K562 (cell line): ENCODE measurements at regions not wholly inside any gene's neighbourhood (a gene's known extent, or its start where the extent isn't known, plus 50 kb on each side); places are given as distances from the start of the nearest gene placed in this dataset.
A peak's percentile ranks its signal among the peaks of the same experiment; 100 is the strongest.

Source experiments
- ARID1B ChIP-seq: fragments of 450-650 bp; IDR thresholded peaks from 2 replicates; pipeline ENCODE4 v1.6.1; 2016; ENCODE audit warnings: antibody characterized with exemption, mild to moderate bottlenecking, inconsistent platforms
- BRD9 ChIP-seq: fragments of 450-650 bp; IDR thresholded peaks from 2 replicates; pipeline ENCODE4 v1.6.1; 2018; ENCODE audit warnings: low read depth; ENCODE audit not compliant: partially characterized antibody
- CBX3 ChIP-seq, 2 experiments: IDR thresholded peaks; 1 replicate in 1 of 2; 2 replicates in 1 of 2; pipeline ENCODE4 v1.6.1; 2012; ENCODE audit warnings: inconsistent platforms in 2 of 2, low read length in 2 of 2, borderline replicate concordance in 1 of 2, control low read depth in 1 of 2
- CSDE1 ChIP-seq, 2 experiments: fragments of 450-650 bp; IDR thresholded peaks; 2 replicates each; pipeline ENCODE4 v1.6.1; 2016; ENCODE audit warnings: mild to moderate bottlenecking in 1 of 2
- E2F6 ChIP-seq, 2 experiments: IDR thresholded peaks; 2 replicates each; pipeline ENCODE4 v1.6.1; 2011; ENCODE audit warnings: borderline replicate concordance in 1 of 2, control low read depth in 1 of 2, low read depth in 1 of 2, low read length in 1 of 2, mild to moderate bottlenecking in 1 of 2, mixed read lengths in 1 of 2, moderate library complexity in 1 of 2; ENCODE audit not compliant: insufficient read depth in 1 of 2, insufficient read length in 1 of 2, poor library complexity in 1 of 2, severe bottlenecking in 1 of 2; ENCODE audit errors: extremely low read depth in 1 of 2
- EGR1 ChIP-seq: fragments of 450-650 bp; conservative IDR thresholded peaks from 2 replicates; pipeline ENCODE4 v1.6.1; 2017; ENCODE audit warnings: mild to moderate bottlenecking
- FOXA3 ChIP-seq, 2 experiments: fragments of 450-650 bp in 1 of 2; sonication (generic) in 1 of 2; formaldehyde crosslinking; IDR thresholded peaks in 1 of 2; conservative IDR thresholded peaks in 1 of 2; 2 replicates each; pipeline versions ENCODE4 v1.4.0 to v1.8.0; 2020 to 2022; ENCODE audit warnings: mild to moderate bottlenecking in 2 of 2, missing genetic modification reagents in 1 of 2
- FOXP1 ChIP-seq: sonication (generic); formaldehyde crosslinking; IDR thresholded peaks from 2 replicates; pipeline ENCODE4 v1.8.0; 2022; ENCODE audit warnings: mild to moderate bottlenecking, missing genetic modification reagents
- HDAC1 ChIP-seq, 2 experiments: fragments of 450-650 bp; IDR thresholded peaks; 2 replicates each; pipeline ENCODE4 v1.6.1; 2016 to 2017; ENCODE audit warnings: inconsistent platforms in 1 of 2, mild to moderate bottlenecking in 1 of 2, moderate library complexity in 1 of 2
- HDAC2 ChIP-seq: fragments of 450-650 bp; IDR thresholded peaks from 2 replicates; pipeline ENCODE4 v1.6.1; 2016; ENCODE audit warnings: mild to moderate bottlenecking
- ILF3 ChIP-seq: fragments of 450-650 bp; IDR thresholded peaks from 2 replicates; pipeline ENCODE4 v1.6.1; 2018; ENCODE audit warnings: antibody characterized with exemption, mild to moderate bottlenecking, moderate library complexity, borderline replicate concordance
- MCM3 ChIP-seq: fragments of 450-650 bp; IDR thresholded peaks from 2 replicates; pipeline ENCODE4 v1.6.1; 2016
- MYC ChIP-seq, 2 experiments: fragments of 250-450 bp in 1 of 2; sonication (Bioruptor Pico) in 1 of 2; IDR thresholded peaks; 2 replicates each; pipeline versions ENCODE4 v1.5.1 to v1.6.1; 2012 to 2021; ENCODE audit warnings: low read depth in 2 of 2, borderline replicate concordance in 1 of 2, improper control_type of control experiment in 1 of 2, low read length in 1 of 2, mild to moderate bottlenecking in 1 of 2, moderate library complexity in 1 of 2
- RCOR1 ChIP-seq, 2 experiments: IDR thresholded peaks; 2 replicates each; pipeline ENCODE4 v1.6.1; 2012; ENCODE audit warnings: low read depth in 2 of 2, low read length in 2 of 2, borderline replicate concordance in 1 of 2, improper control_type of control experiment in 1 of 2
- SMARCA4 ChIP-seq: fragments of 450-650 bp; IDR thresholded peaks from 2 replicates; pipeline ENCODE4 v1.6.1; 2016
- SMARCA5 ChIP-seq: fragments of 450-650 bp; IDR thresholded peaks from 2 replicates; pipeline ENCODE4 v1.6.1; 2016
- TARDBP ChIP-seq: fragments of 450-650 bp; IDR thresholded peaks from 2 replicates; pipeline ENCODE4 v1.6.1; 2016
- TBP ChIP-seq: optimal IDR thresholded peaks from 2 replicates; pipeline ENCODE3; 2011; ENCODE audit warnings: low read depth, low read length, improper control_type of control experiment
- ZBTB7A ChIP-seq: IDR thresholded peaks from 2 replicates; pipeline ENCODE4 v1.6.1; 2011; ENCODE audit warnings: low read depth, mild to moderate bottlenecking, low read length, moderate library complexity, borderline replicate concordance; ENCODE audit not compliant: control insufficient read depth
- ZNF263 ChIP-seq: sonication (generic); formaldehyde crosslinking; IDR thresholded peaks from 2 replicates; pipeline ENCODE4 v1.8.0; 2022; ENCODE audit warnings: mild to moderate bottlenecking, missing genetic modification reagents, borderline replicate concordance
- ZNF316 ChIP-seq: fragments of 450-650 bp; IDR thresholded peaks from 2 replicates; pipeline ENCODE4 v1.6.1; 2016
- ZNF41 ChIP-seq: fragments of 250-450 bp; sonication (Bioruptor Pico); conservative IDR thresholded peaks from 2 replicates; pipeline ENCODE4 v1.4.0; 2020; ENCODE audit warnings: mild to moderate bottlenecking
- ZNF830 ChIP-seq: fragments of 250-450 bp; sonication (Bioruptor Pico); IDR thresholded peaks from 2 replicates; pipeline ENCODE4 v1.5.0; 2021; ENCODE audit warnings: mild to moderate bottlenecking
- TF ChIP-seq, protein P1 (sequence below): fragments of 250-450 bp; sonication (Bioruptor Pico); IDR thresholded peaks from 2 replicates; pipeline ENCODE4 v1.9.0; 2021; ENCODE audit warnings: mild to moderate bottlenecking

DNA sequence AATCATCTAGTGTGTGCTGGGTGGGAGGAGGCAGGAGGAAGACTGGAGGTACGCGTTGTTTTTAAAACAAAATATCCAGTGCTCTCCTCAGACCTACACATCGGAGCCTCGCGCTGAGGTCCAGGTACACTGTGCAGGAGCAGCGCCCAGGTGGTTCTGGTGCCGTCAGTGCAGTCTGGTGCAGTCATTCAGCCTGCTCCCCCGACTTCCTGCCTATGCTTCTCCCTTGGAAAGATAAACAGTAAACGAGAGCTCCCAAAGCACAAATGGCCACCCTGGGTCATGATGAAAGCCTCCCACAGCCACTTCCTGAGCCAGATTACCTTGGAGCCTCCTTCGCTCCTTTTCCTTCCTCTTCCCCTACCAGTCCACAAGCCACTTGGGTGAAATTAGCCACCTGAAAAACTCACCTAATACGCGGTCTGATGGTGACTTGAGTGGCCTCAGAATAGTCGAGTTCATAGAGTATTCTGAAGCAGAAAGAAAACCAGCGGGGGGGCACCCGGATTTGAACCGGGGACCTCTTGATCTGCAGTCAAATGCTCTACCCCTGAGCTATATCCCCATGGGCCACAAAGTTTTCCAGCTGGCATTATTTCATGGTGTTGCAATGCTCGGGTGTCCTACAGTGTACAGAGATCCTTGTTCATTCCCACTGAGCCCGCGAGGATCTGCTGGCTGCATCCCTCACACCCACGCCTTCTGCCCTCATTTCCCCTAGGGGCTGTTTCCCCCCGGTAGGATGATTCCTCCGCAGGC lies 82.5 kb downstream of the ZNF467 start (continued):
- TF ChIP-seq MYC (IDR thresholded peaks at IDR 0.05; ENCODE audit: low read depth, low read length) (peak; percentile 70), MYC (CRISPR knock-in tag; IDR thresholded peaks at IDR 0.05; ENCODE audit: borderline replicate concordance, low read depth) (peak; percentile 41; the same call in 1 of the 2 replicates), ZNF316 (no peak), HDAC2 (peak; percentile 97), FOXP1 (CRISPR knock-in tag) (no peak), SMARCA4 (peak; percentile 52; the same call in 1 of the 2 replicates), ZNF830 (CRISPR knock-in tag) (0 out of 2 replicates have a peak, but pooled peaks have one; percentile 93), RCOR1 (IDR thresholded peaks at IDR 0.05; ENCODE audit: borderline replicate concordance in 1 of 2, low read depth in 2 of 2, low read length in 2 of 2) (peak; percentile 56 to 93), ZNF263 (CRISPR knock-in tag) (0 out of 2 replicates have a peak, but pooled peaks have one; percentile 17), E2F6 (IDR thresholded peaks at IDR 0.05; ENCODE audit: borderline replicate concordance in 1 of 2, extremely low read depth in 1 of 2, insufficient read depth in 1 of 2, insufficient read length in 1 of 2, low read depth in 1 of 2, low read length in 1 of 2, poor library complexity in 1 of 2, severe bottlenecking in 1 of 2) (no peak), CSDE1 (IDR thresholded peaks at IDR 0.05) (peak in 1 of 2 experiments; percentile 84; a peak in 2 of 4 replicates), CBX3 (IDR thresholded peaks at IDR 0.05; ENCODE audit: borderline replicate concordance in 1 of 2, low read length in 2 of 2) (peak in 1 of 2 experiments; percentile 59; a peak in 1 of 3 replicates), MCM3 (no peak), HDAC1 (IDR thresholded peaks at IDR 0.05) (peak in 1 of 2 experiments; percentile 90; a peak in 3 of 4 replicates), FOXA3 (CRISPR knock-in tag; conservative IDR thresholded peaks at IDR 0.05 in 1 of 2, IDR thresholded peaks at IDR 0.05 in 1 of 2) (peak in 1 of 2 experiments; percentile 35; a peak in 1 of 4 replicates), ARID1B (no peak; the same call in none of the 2 replicates), EGR1 (peak; percentile 89), TBP (peak; percentile 100), BRD9 (peak; percentile 98), ILF3 (peak; percentile 62; the same call in 1 of the 2 replicates), ZNF41 (CRISPR knock-in tag) (no peak), ZBTB7A (peak; percentile 32; the same call in 1 of the 2 replicates), SMARCA5 (0 out of 2 replicates have a peak, but pooled peaks have one; percentile 57), TARDBP (peak; percentile 87; the same call in 1 of the 2 replicates)
- TF ChIP-seq, protein P1, sequence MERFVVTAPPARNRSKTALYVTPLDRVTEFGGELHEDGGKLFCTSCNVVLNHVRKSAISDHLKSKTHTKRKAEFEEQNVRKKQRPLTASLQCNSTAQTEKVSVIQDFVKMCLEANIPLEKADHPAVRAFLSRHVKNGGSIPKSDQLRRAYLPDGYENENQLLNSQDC: 0 out of 2 replicates have a peak, but pooled peaks have one; percentile 17
